GM12865 (cell line): ENCODE measurements at regions not wholly inside any gene's neighbourhood (a gene's known extent, or its start where the extent isn't known, plus 50 kb on each side); places are given as distances from the start of the nearest gene placed in this dataset.

Experiments
- DNase-seq: peaks from one replicate; pipeline ENCODE4 v3.0.0; 2010; ENCODE audit warnings: low read depth
- H3K4me3 ChIP-seq: 2 replicates; pipeline ENCODE4 v1.5.1; 2011; ENCODE audit warnings: mild to moderate bottlenecking, low read depth, low read length, control low read depth
- TF ChIP-seq, protein P1 (sequence below): IDR thresholded peaks from 2 replicates; pipeline ENCODE4 v1.5.1; 2011; ENCODE audit warnings: low read length, control low read depth, low read depth, inconsistent platforms; ENCODE audit not compliant: insufficient read depth; ENCODE audit errors: missing control alignments

DNA sequence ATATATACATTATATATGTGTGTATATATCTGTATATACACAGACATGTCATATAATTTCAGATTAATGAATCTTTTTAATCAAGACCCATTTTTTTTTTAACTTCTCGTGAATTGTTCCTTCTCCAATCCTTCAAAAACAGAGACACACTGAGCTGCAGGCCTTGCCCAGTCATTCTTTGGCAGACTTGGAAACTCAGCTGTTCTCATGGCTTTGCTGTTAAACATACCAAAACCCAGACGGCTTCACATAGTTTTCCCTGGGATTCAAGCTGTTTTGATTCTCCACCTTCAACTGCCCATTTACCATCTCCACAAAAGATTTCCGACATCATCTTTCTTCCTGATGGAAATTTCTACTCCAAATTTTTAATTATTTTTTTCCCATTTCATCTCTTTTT, 148.7 kb downstream of the KCNJ2 start:
- no peak overlapping the region for H3K4me3 ChIP-seq
- TF ChIP-seq, protein P1, sequence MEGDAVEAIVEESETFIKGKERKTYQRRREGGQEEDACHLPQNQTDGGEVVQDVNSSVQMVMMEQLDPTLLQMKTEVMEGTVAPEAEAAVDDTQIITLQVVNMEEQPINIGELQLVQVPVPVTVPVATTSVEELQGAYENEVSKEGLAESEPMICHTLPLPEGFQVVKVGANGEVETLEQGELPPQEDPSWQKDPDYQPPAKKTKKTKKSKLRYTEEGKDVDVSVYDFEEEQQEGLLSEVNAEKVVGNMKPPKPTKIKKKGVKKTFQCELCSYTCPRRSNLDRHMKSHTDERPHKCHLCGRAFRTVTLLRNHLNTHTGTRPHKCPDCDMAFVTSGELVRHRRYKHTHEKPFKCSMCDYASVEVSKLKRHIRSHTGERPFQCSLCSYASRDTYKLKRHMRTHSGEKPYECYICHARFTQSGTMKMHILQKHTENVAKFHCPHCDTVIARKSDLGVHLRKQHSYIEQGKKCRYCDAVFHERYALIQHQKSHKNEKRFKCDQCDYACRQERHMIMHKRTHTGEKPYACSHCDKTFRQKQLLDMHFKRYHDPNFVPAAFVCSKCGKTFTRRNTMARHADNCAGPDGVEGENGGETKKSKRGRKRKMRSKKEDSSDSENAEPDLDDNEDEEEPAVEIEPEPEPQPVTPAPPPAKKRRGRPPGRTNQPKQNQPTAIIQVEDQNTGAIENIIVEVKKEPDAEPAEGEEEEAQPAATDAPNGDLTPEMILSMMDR: no peak
- DNase-seq: no peak

DNA sequence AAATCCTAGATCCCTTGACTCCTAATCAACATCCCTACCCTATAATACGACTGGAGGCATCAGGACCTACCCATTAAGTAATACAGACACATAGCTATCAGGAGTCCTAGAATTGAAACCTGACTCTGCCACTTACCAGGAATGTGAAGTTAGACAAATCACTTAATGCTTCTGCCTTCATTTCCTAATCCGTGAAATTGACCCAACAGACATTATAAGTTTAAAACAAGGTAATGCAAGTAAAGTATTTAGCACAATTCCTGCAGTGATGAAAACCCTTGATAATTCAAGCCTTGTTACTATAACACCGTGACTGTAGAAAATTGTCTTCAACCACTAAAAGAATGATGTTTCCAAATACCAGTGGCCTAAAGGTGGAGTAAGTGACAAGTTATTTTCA, 150.2 kb downstream of the KCNJ2 start:
- TF ChIP-seq, protein P1: no peak
- no peak for DNase-seq
- H3K4me3 ChIP-seq: no peak overlapping the region

DNA sequence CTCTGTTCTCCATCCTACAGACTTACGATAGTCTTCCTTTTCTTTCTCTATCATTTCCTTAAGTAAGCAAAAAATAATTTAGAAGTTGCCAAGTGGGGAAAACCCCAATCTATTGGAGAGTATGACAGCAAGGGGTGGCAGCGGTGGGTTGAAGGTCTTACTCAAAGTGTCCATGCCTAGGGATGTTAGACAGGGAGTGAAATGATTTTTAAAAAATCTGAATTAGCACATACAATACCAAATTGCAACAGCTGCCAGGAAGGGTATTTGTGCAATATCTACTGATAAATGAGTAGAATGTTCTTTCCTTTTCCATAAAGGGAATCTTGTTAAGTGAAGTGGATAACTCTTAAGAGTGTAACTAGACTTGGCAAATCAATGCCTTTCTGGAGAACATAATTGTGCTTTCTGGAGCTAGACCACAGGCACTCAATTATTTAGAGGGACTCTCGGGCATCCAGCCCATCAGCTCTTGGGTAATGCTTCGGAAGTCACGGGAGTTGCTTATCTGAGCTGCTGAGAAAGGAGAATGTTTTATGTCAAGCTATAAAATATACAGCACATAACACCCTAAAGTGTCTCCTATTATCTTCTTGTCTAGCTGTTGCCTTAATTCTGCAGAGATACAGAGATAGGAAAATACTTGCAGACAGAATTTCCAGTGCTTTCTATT, 151.5 kb downstream of the KCNJ2 start:
- DNase-seq: no peak
- no peak overlapping the region for H3K4me3 ChIP-seq
- TF ChIP-seq, protein P1: no peak

DNA sequence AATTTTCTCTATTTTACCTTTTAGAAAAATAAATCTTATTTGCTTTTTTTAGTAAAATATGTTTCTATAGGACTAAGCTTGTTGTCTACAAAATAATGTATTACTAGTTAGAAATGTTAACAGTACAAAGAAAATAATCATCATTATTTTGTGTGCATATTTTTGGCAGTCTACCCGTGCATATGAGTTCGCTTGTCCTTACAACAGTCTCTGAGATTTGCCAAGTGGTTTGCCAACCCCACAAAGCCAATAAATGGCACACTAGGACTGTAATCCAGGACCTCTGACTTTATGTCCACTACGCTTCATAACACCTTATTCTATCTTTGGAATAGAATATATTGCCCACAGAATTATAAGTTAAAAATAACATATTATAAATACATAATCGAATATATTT, 152.0 kb downstream of the KCNJ2 start:
- H3K4me3 ChIP-seq: no peak overlapping the region
- TF ChIP-seq, protein P1: no peak
- DNase-seq: no peak

DNA sequence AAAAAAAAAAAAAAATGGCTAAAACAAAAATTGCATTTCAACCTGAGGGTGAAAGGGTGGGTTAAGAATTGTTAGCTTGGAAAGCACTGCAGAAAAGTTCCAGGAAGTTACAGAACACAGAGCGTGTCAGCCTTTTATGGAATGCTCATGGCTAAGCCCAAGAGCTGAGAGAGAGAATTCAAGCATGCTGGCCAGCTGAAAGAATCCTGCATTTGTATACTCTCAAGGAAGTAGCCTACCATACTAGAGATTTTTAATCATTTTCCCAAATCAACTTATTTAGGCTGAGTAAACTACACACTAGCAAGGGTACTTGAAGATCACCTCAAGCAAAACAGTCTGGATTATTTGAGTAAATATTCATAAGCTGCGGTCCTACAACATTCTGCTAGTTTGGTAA, 153.9 kb downstream of the KCNJ2 start:
- TF ChIP-seq, protein P1: no peak
- DNase-seq: no peak
- no peak overlapping the region for H3K4me3 ChIP-seq

DNA sequence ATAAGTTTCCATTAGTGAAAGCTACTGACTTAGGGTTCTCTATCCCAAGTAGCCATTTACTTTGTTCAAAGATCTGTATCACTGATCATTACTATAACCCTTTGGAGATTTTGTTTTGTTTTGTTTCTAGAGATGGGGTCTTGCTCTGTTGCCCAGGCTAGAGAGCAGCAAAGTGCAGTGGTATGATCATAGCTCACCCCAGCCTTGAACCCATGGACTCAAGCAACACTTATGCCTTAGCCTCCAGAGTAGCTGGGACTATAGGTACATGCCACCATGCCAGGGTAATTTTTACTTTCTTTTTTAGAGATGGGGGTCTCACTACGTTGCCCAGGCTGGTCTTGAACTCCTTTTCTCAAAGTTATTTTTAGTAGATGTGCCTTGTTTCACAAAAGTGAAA, 154.7 kb downstream of the KCNJ2 start:
- DNase-seq: no peak
- TF ChIP-seq, protein P1: no peak
- no peak overlapping the region for H3K4me3 ChIP-seq

DNA sequence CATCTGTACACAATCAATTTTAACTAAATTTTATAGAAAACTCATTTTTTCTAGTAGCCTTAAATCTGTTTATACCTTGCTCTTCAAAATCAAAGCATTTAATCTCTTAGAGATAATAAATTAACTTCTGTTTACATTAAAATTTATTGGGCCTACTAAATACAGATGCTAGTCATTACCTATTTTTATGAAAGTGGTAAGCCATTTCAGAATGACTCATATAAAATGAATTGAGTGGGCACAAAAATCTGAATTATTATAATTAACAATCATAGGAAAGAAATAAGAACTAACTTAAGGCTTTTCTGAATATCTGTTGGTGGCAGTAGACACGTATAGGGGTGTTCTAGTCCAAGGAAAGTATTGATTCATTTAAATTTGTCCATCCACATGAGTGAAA, 157.9 kb downstream of the KCNJ2 start:
- no peak overlapping the region for H3K4me3 ChIP-seq
- no peak for DNase-seq
- TF ChIP-seq, protein P1: no peak
